ENCODE measurements at regions not wholly inside any gene's neighbourhood (a gene's known extent, or its start where the extent isn't known, plus 50 kb on each side); places are given as distances from the start of the nearest gene placed in this dataset.
"Not testable (repeated sequence)": the region's sequence is repeated elsewhere in the genome, so short reads cannot be mapped to it uniquely, and the experiment has no call there.

- no peak for DNase-seq
These were observed 99.8 kb upstream of the B3GAT2 start for GRCh38 chr6:71056656-71057055.

GRCh38 chr6:71066153-71066552, 109.3 kb upstream of the B3GAT2 start:
- DNase-seq = no peak

GRCh38 chr6:71067816-71068215, 111.0 kb upstream of the B3GAT2 start:
- DNase-seq = no peak

GRCh38 chr6:71072508-71072907, 115.6 kb upstream of the B3GAT2 start:
- DNase-seq = no peak

GRCh38 chr6:71077655-71078054, 120.8 kb upstream of the B3GAT2 start:
- no peak for DNase-seq

- DNase-seq = no peak
These were observed 122.8 kb upstream of the B3GAT2 start for GRCh38 chr6:71079677-71080076.

GRCh38 chr6:71080133-71080532, 123.3 kb upstream of the B3GAT2 start:
- no peak for DNase-seq

- no peak for DNase-seq
These were observed 124.0 kb upstream of the B3GAT2 start for GRCh38 chr6:71080826-71081225.

- DNase-seq = no peak
These were observed 125.3 kb upstream of the B3GAT2 start for GRCh38 chr6:71082033-71082650.

GRCh38 chr6:71083308-71083820, 126.5 kb upstream of the B3GAT2 start:
- no peak for DNase-seq

GRCh38 chr6:71088166-71088565, 131.3 kb upstream of the B3GAT2 start:
- no peak for DNase-seq

- DNase-seq = no peak
These were observed 133.4 kb upstream of the B3GAT2 start for GRCh38 chr6:71090217-71090616.

GRCh38 chr6:71091167-71091566, 134.3 kb upstream of the B3GAT2 start:
- DNase-seq = no peak

GRCh38 chr6:71091956-71092355, 135.1 kb upstream of the B3GAT2 start:
- DNase-seq = no peak

GRCh38 chr6:71097264-71097663, 140.4 kb upstream of the B3GAT2 start:
- DNase-seq = not testable (repeated sequence)

GRCh38 chr6:71099649-71100048, 142.8 kb upstream of the B3GAT2 start:
- no peak for DNase-seq

- no peak for DNase-seq
These were observed 146.3 kb upstream of the B3GAT2 start for GRCh38 chr6:71103130-71103529.

GRCh38 chr6:71103641-71104040, 146.8 kb upstream of the B3GAT2 start:
- DNase-seq = no peak

- DNase-seq = no peak
These were observed 149.4 kb upstream of the B3GAT2 start for GRCh38 chr6:71106276-71106675.

GRCh38 chr6:71107911-71108420, 151.1 kb upstream of the B3GAT2 start:
- DNase-seq = no peak

- no peak for DNase-seq
These were observed 157.7 kb upstream of the B3GAT2 start for GRCh38 chr6:71114544-71114943.

GRCh38 chr6:71114986-71115385, 158.1 kb upstream of the B3GAT2 start:
- DNase-seq = no peak

GRCh38 chr6:71119560-71119959, 162.7 kb upstream of the B3GAT2 start:
- no peak for DNase-seq

- no peak for DNase-seq
These were observed 165.6 kb upstream of the OGFRL1 start for GRCh38 chr6:71123051-71123450.

- DNase-seq = no peak
These were observed 164.3 kb upstream of the OGFRL1 start for GRCh38 chr6:71124340-71124739.
